ENCODE measurements at regions not wholly inside any gene's neighbourhood (a gene's known extent, or its start where the extent isn't known, plus 50 kb on each side); places are given as distances from the start of the nearest gene placed in this dataset.
"Not testable (repeated sequence)": the region's sequence is repeated elsewhere in the genome, so short reads cannot be mapped to it uniquely, and the experiment has no call there.

GRCh38 chr13:82045316-82045715, 1704.4 kb upstream of the SPRY2 start:
- DNase-seq (ENCODE audit: low read depth, low spot score): not testable (repeated sequence)

GRCh38 chr13:82036602-82037001, 1695.7 kb upstream of the SPRY2 start:
- no peak for DNase-seq (ENCODE audit: low read depth, low spot score)

DNA sequence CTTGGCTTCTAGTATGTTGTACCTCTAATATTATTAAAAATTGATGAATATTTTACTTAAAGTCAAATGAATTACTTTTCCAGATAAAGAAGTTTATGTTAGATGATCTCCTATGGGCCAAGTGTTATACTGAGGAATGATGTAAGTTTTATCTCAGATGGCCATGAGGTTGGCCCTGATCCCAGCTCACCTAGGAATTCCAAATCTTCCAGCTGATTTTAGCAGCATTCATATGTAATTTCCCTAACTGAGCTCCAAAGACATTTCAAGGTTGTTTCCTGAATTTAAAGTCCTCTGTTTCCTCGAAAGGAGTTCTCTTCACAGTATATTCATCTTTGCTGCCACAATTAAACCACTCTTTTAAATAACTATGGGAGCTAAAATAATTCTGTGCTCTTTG, 1670.4 kb upstream of the SPRY2 start:
- DNase-seq (ENCODE audit: low read depth, low spot score): no peak

GRCh38 chr13:82010780-82011179, 1669.9 kb upstream of the SPRY2 start:
- DNase-seq (ENCODE audit: low read depth, low spot score): no peak

- peak; percentile 1 for DNase-seq (ENCODE audit: low read depth, low spot score)
These were observed 1661.8 kb upstream of the SPRY2 start for GRCh38 chr13:82002710-82003109.

GRCh38 chr13:81995316-81995715, 1654.4 kb upstream of the SPRY2 start:
- no peak for DNase-seq (ENCODE audit: low read depth, low spot score)

DNA sequence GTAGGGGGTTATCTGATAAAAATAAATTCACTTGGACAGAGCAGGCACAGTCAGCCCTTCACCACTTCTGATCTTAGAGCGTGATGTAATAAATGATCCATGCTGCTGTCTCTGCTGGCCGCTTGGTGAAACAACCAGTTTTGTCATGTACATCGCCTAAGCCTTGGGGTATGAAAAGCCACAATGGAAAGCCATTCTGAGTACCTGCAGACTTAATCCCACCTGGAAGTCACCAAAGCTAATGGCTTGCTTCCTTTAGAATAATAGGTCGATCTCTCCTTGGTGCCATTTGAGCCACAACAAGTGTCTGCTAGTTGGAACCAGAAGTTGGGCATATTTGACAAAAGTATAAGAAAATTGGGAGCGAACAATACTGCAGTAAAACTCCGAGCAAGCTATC, 1649.7 kb upstream of the SPRY2 start:
- no peak for DNase-seq (ENCODE audit: low read depth, low spot score)

DNA sequence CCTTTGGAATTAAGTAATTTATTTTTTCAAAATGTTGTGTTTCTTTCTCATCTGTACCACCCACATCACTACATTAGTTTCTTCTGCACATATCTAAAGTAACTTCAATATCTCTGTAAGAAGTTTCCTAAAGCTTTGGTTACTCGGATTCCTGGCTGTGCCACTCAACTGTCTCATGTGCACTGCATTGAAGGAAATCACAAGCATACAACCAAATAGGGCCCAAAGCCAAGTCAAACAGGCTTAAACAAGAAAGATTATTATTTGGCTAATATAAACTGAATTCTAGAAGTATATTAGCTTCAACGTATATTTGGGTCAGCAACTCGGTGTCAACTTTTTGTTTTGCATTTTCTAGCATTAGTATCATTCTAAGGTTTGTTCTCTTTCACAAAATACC, 1647.6 kb upstream of the SPRY2 start:
- no peak for DNase-seq (ENCODE audit: low read depth, low spot score)

- no peak for DNase-seq (ENCODE audit: low read depth, low spot score)
These were observed 1646.9 kb upstream of the SPRY2 start for GRCh38 chr13:81987677-81988357.

DNA sequence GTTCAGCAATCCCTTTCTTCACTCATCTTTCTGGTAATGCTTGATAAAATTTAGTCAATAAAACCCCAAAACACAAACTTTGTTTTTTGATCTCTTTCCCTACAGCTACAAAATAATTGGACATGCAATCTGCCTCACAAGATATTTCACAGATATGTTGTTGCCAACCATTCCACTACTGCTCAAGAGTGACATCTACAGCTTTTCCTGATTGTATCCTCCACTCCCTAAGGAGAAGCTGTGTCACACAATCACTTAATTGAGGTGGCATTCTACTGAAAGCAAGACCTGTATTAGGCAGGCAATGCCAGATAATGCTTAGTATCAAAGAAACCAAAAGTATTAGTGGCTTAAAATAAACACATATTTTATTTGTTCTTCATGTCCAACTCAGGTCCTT, 1646.2 kb upstream of the SPRY2 start:
- DNase-seq (ENCODE audit: low read depth, low spot score): no peak

DNA sequence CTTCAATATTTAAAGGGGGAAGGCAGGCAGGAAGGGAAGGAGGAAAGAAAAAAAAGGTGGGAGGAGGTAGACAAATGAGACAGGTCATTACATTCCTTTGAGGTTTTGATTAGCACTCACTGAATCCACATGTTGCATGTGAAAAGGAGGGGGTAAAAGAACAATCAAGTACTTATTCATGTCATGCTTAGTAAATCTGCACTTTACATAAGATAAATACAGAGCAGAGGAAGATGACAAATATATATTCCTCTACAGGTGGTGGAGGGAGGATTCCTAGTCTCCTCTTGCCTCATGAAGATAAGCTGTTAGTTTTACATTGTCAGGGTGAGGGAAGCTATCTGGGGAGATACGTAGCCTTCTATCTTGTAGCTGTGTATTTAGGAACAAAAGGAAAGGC, 1645.4 kb upstream of the SPRY2 start:
- DNase-seq (ENCODE audit: low read depth, low spot score): no peak

GRCh38 chr13:81957121-81957520, 1616.2 kb upstream of the SPRY2 start:
- no peak for DNase-seq (ENCODE audit: low read depth, low spot score)

DNA sequence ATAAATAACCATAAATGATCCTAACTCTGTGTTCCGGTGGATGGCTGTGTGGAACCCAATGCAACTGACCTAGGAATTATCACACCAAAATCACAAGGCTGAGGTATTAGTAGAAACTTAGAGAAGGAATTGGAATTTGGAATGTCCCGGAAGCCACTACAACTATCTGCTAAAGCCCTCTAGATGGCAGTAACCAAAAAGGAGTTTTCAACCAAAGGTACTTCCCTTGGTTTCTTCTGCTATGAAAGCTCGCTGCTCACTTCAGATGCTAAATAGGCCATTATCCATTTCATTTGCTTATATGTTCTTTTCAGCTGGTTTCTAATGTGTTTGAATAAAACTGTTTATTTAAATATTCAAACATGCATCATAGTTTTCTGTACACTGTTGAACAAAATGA, 1589.1 kb upstream of the SPRY2 start:
- no peak for DNase-seq (ENCODE audit: low read depth, low spot score)

DNA sequence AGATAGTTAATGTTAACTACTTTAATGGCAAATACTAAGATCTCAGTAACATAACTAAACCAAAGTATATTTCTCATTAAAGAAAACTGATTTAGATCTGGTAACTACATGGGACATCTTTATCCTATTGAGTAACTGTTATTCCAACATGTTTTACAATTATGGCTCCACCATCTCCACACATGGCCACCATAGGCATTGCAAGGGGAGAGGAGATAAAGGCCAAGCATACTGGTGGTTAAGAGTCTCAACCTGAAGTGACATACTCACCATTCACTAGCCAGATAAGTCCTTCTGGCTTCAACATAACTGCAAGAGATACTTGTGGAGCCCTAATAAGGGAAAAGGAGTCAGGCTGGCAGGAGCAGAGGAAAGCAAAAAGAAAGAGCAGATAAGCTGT, 1586.4 kb upstream of the SPRY2 start:
- no peak for DNase-seq (ENCODE audit: low read depth, low spot score)

- no peak for DNase-seq (ENCODE audit: low read depth, low spot score)
These were observed 1576.9 kb upstream of the SPRY2 start for GRCh38 chr13:81917810-81918209.

- no peak for DNase-seq (ENCODE audit: low read depth, low spot score)
These were observed 1575.5 kb upstream of the SPRY2 start for GRCh38 chr13:81916461-81916860.

GRCh38 chr13:81907787-81908372, 1567.0 kb upstream of the SPRY2 start:
- no peak for DNase-seq (ENCODE audit: low read depth, low spot score)

GRCh38 chr13:81888855-81889254, 1547.9 kb upstream of the SPRY2 start:
- DNase-seq (ENCODE audit: low read depth, low spot score): no peak

GRCh38 chr13:81874681-81875661, 1534.0 kb upstream of the SPRY2 start:
- DNase-seq (ENCODE audit: low read depth, low spot score): no peak

- DNase-seq (ENCODE audit: low read depth, low spot score): no peak
These were observed 1533.3 kb upstream of the SPRY2 start for GRCh38 chr13:81874253-81874652.

DNA sequence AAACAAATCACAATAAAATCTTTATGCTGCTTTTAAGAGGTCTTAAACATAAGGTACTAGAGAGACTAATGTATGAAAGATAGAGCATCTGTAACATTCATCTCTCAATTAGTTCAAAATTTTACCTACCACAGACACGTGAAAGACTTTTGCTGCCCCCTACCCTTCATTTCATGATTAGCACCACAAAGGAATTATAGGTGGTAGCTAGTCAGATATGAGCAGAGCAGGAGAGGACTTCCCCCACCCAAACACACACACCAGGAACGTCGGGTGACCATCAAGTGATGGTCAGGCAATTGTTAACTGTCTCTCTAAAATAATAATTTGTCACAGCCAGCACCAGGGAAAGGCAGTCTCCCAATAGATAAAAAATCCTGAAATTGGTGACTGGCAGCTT, 1531.7 kb upstream of the SPRY2 start:
- no peak for DNase-seq (ENCODE audit: low read depth, low spot score)

DNA sequence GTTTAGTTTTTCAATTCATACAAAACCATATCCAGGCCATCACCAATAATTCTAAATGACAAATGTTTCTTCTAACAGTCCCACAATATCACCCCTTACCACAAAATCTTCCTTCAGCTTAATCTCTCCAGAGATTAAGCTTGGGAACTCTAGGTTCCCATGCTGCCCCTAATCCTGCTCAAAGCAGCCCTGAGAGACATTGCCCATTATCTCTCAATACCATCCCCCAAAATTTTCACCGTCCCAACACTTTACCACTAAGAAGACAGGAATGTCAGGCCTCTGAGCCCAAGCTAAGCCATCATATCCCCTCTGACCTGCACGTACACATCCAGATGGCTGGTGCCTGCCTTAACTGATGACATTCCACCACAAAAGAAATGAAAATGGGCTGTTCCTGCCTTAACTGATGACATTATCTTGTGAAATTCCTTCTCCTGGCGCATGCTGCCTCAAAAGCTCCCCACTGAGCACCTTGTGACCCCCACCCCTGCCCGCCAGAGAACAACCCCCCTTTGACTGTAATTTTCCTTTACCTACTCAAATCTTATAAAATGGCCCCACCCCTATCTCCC, 1530.9 kb upstream of the SPRY2 start:
- not testable (repeated sequence) for DNase-seq (ENCODE audit: low read depth, low spot score)
